ENCODE measurements at regions not wholly inside any gene's neighbourhood (a gene's known extent, or its start where the extent isn't known, plus 50 kb on each side); places are given as distances from the start of the nearest gene placed in this dataset.

GRCh38 chr16:51500306-51500705 lies 349.2 kb upstream of the SALL1 start:
- Histone ChIP-seq H3K4me3 (ENCODE audit: low read depth, low read length, poor library complexity, severe bottlenecking) (no peak overlapping the region), H2AFZ (ENCODE audit: low read length) (no peak overlapping the region), H3K9me3 (ENCODE audit: low read length) (no peaks in the 10 kb centered on the region), H3K36me3 (ENCODE audit: insufficient read depth, low read length) (no peaks in the 10 kb centered on the region), H3K4me1 (ENCODE audit: insufficient read depth, low read length, poor library complexity, severe bottlenecking) (no peaks in the 10 kb centered on the region), H3K9me2 (ENCODE audit: insufficient read depth, low read length) (no peaks in the 10 kb centered on the region; the same call in 1 of the 2 replicates), H3K79me2 (ENCODE audit: insufficient read depth, low read depth, low read length) (no peaks in the 10 kb centered on the region), H4K20me1 (ENCODE audit: insufficient read depth, low read length) (no peaks in the 10 kb centered on the region), H3K4me2 (ENCODE audit: low read length) (no peak overlapping the region), H3K27ac (ENCODE audit: low read depth, low read length, poor library complexity, severe bottlenecking) (no peak overlapping the region)
- no peak for DNase-seq (ENCODE audit: low spot score)
- BruUV-seq (replicated peaks), result no TSS peak
- ChIA-PET CTCF (ENCODE audit: unreplicated experiment) (no interaction called here), POLR2A (interaction anchor here (0.7 to 1.0 kb wide), 2 partner anchors 18 to 1940 kb away, joined by 3 read pairs; no protein-coding TSS in a partner anchor)
- TF ChIP-seq EZH2phosphoT487 (IDR thresholded peaks at IDR 0.05; ENCODE audit: borderline replicate concordance, low read depth, low read length), result no peak
- TF ChIP-seq, protein P1, sequence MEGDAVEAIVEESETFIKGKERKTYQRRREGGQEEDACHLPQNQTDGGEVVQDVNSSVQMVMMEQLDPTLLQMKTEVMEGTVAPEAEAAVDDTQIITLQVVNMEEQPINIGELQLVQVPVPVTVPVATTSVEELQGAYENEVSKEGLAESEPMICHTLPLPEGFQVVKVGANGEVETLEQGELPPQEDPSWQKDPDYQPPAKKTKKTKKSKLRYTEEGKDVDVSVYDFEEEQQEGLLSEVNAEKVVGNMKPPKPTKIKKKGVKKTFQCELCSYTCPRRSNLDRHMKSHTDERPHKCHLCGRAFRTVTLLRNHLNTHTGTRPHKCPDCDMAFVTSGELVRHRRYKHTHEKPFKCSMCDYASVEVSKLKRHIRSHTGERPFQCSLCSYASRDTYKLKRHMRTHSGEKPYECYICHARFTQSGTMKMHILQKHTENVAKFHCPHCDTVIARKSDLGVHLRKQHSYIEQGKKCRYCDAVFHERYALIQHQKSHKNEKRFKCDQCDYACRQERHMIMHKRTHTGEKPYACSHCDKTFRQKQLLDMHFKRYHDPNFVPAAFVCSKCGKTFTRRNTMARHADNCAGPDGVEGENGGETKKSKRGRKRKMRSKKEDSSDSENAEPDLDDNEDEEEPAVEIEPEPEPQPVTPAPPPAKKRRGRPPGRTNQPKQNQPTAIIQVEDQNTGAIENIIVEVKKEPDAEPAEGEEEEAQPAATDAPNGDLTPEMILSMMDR (conservative IDR thresholded peaks at IDR 0.05; ENCODE audit: low read length), result no peak
- intact Hi-C loops (cut with micrococcal nuclease; ENCODE audit: unreplicated experiment), result no loop called here

GRCh38 chr16:51497541-51498211 lies 346.6 kb upstream of the SALL1 start:
- CTCF ChIA-PET (ENCODE audit: unreplicated experiment), result no interaction called here
- Histone ChIP-seq H3K36me3 (ENCODE audit: insufficient read depth, low read length) (no peaks in the 10 kb centered on the region), H2AFZ (ENCODE audit: low read length) (no peak overlapping the region), H3K4me1 (ENCODE audit: insufficient read depth, low read length, poor library complexity, severe bottlenecking) (no peaks in the 10 kb centered on the region), H3K4me2 (ENCODE audit: low read length) (no peak overlapping the region), H3K79me2 (ENCODE audit: insufficient read depth, low read depth, low read length) (no peaks in the 10 kb centered on the region), H3K9me3 (ENCODE audit: low read length) (no peaks in the 10 kb centered on the region), H3K4me3 (ENCODE audit: low read depth, low read length, poor library complexity, severe bottlenecking) (no peak overlapping the region), H3K9me2 (ENCODE audit: insufficient read depth, low read length) (no peaks in the 10 kb centered on the region; the same call in 1 of the 2 replicates), H4K20me1 (ENCODE audit: insufficient read depth, low read length) (no peaks in the 10 kb centered on the region), H3K27ac (ENCODE audit: low read depth, low read length, poor library complexity, severe bottlenecking) (no peak overlapping the region)
- DNase-seq (ENCODE audit: low spot score), result no peak
- TF ChIP-seq, protein P1 (conservative IDR thresholded peaks at IDR 0.05; ENCODE audit: low read length), result no peak
- no peak for TF ChIP-seq EZH2phosphoT487 (IDR thresholded peaks at IDR 0.05; ENCODE audit: borderline replicate concordance, low read depth, low read length)
- intact Hi-C loops (cut with micrococcal nuclease; ENCODE audit: unreplicated experiment), result no loop called here
- no TSS peak for BruUV-seq (replicated peaks)
- POLR2A ChIA-PET, result interaction anchor here (0.8 kb wide), 1 partner anchor 10 kb away, joined by 3 read pairs; no protein-coding TSS in a partner anchor

DNA sequence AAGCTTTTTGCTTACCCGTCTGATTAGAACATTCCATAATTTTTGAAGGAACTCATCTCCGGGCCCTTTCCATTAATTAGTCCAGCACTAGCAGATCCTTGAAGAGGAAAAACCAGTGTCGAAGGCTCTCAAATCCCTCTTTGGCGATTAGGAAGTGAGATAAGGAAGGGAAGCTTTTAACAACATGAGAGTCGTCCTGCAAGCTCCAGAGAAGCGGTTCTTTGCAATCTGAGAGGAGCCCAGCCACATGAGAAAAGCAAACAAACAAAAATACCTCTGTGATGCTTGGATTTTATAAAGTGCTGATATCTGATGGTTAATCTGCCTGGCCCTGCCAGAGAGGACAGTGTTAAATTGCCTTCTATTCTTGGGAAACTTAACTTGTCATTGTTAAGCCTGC lies 339.8 kb upstream of the SALL1 start:
- Histone ChIP-seq H3K9me2 (ENCODE audit: insufficient read depth, low read length) (no peaks in the 10 kb centered on the region), H2AFZ (ENCODE audit: low read length) (no peak overlapping the region), H3K79me2 (ENCODE audit: insufficient read depth, low read depth, low read length) (no peaks in the 10 kb centered on the region), H4K20me1 (ENCODE audit: insufficient read depth, low read length) (no peaks in the 10 kb centered on the region), H3K4me3 (ENCODE audit: low read depth, low read length, poor library complexity, severe bottlenecking) (no peak overlapping the region), H3K36me3 (ENCODE audit: insufficient read depth, low read length) (no peaks in the 10 kb centered on the region), H3K9me3 (ENCODE audit: low read length) (no peaks in the 10 kb centered on the region), H3K27ac (ENCODE audit: low read depth, low read length, poor library complexity, severe bottlenecking) (no peak overlapping the region), H3K4me1 (ENCODE audit: insufficient read depth, low read length, poor library complexity, severe bottlenecking) (no peaks in the 10 kb centered on the region), H3K4me2 (ENCODE audit: low read length) (no peak overlapping the region)
- DNase-seq (ENCODE audit: low spot score), result no peak
- ChIA-PET POLR2A (no interaction called here), CTCF (ENCODE audit: unreplicated experiment) (no interaction called here)
- no TSS peak for BruUV-seq (replicated peaks)
- TF ChIP-seq, protein P1 (conservative IDR thresholded peaks at IDR 0.05; ENCODE audit: low read length), result no peak
- TF ChIP-seq EZH2phosphoT487 (IDR thresholded peaks at IDR 0.05; ENCODE audit: borderline replicate concordance, low read depth, low read length), result no peak
- intact Hi-C loops (cut with micrococcal nuclease; ENCODE audit: unreplicated experiment), result no loop called here

All from OCI-LY7 (cell line).